H1 (cell line): ENCODE measurements at regions not wholly inside any gene's neighbourhood (a gene's known extent, or its start where the extent isn't known, plus 50 kb on each side); places are given as distances from the start of the nearest gene placed in this dataset.
A peak's percentile ranks its signal among the peaks of the same experiment; 100 is the strongest.

ENCODE experiments used
- BCL11A ChIP-seq, 2 experiments: IDR thresholded peaks; one replicate each; pipeline ENCODE4 v1.6.1; 2011; ENCODE audit warnings: low read depth in 2 of 2, low read length in 2 of 2, mild to moderate bottlenecking in 2 of 2
- CTCF ChIP-seq, 3 experiments: IDR thresholded peaks; 1 replicate in 2 of 3; 2 replicates in 1 of 3; pipeline versions ENCODE4 v1.5.1 to v1.6.1; 2011; ENCODE audit warnings: low read length in 3 of 3, mild to moderate bottlenecking in 3 of 3, inconsistent platforms in 2 of 3, low read depth in 1 of 3, moderate library complexity in 1 of 3; ENCODE audit not compliant: insufficient read depth in 1 of 3; ENCODE audit errors: control extremely low read depth in 1 of 3
- EGR1 ChIP-seq: IDR thresholded peaks from 2 replicates; pipeline ENCODE4 v1.6.1; 2011; ENCODE audit warnings: low read depth, low read length, borderline replicate concordance
- EZH2 ChIP-seq: fragments of 200-600 bp; sonication (generic); IDR thresholded peaks from 2 replicates; pipeline ENCODE4 v1.7.1; 2012; ENCODE audit warnings: low read depth, mild to moderate bottlenecking, moderate library complexity, low read length, inconsistent platforms; ENCODE audit not compliant: severe bottlenecking
- GABPA ChIP-seq: IDR thresholded peaks from 2 replicates; pipeline ENCODE4 v1.6.1; 2011; ENCODE audit warnings: mild to moderate bottlenecking, low read length, moderate library complexity, borderline replicate concordance; ENCODE audit not compliant: insufficient read depth
- POLR2A ChIP-seq, 2 experiments: IDR thresholded peaks; 1 replicate in 1 of 2; 2 replicates in 1 of 2; pipeline ENCODE4 v1.6.1; 2011; ENCODE audit warnings: low read depth in 2 of 2, low read length in 2 of 2, mild to moderate bottlenecking in 2 of 2; ENCODE audit errors: control extremely low read depth in 1 of 2
- RAD21 ChIP-seq, 2 experiments: IDR thresholded peaks in 1 of 2; conservative IDR thresholded peaks in 1 of 2; 2 replicates each; pipeline ENCODE4 v1.6.1; 2011; ENCODE audit warnings: low read depth in 2 of 2, low read length in 2 of 2, improper control_type of control experiment in 1 of 2, inconsistent platforms in 1 of 2, mild to moderate bottlenecking in 1 of 2, moderate library complexity in 1 of 2
- ZNF274 ChIP-seq: IDR thresholded peaks from 2 replicates; pipeline ENCODE4 v1.7.0; 2012; ENCODE audit warnings: low read length, borderline replicate concordance; ENCODE audit errors: extremely low read depth

DNA sequence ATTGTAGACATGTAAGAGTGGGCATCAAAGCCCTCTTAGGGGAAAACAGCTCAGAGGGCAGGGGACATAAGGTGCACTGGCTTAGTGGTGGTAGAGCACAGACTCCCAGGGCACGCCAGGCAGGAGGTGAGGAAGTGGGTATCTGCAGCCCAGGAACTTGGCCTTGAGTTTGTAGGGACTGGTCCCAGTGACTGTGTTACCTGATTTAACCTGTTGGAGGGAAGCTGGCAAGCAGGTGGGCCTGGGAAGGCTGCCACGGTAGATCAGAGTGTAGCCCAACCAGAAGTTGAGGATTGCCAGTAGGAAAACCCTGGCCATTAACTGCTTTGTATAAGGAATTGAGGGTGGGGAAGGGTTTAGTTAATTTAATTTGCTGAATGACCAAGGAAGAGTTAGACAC is 417.5 kb upstream of the C2CD4B start:
- TF ChIP-seq CTCF (IDR thresholded peaks at IDR 0.05; ENCODE audit: control extremely low read depth in 1 of 3, insufficient read depth in 1 of 3, low read depth in 1 of 3, low read length in 3 of 3) (peak in 1 of 3 experiments; percentile 18; a peak in 1 of 4 replicates), GABPA (no peak), ZNF274 (no peak), BCL11A (IDR thresholded peaks at IDR 0.05; ENCODE audit: low read depth in 2 of 2, low read length in 2 of 2) (no peak), RAD21 (IDR thresholded peaks at IDR 0.05 in 1 of 2, conservative IDR thresholded peaks at IDR 0.05 in 1 of 2; ENCODE audit: low read depth in 2 of 2, low read length in 2 of 2) (no peak; a peak in 1 of 4 replicates), EZH2 (no peak), EGR1 (no peak), POLR2A (IDR thresholded peaks at IDR 0.05; ENCODE audit: control extremely low read depth in 1 of 2, low read depth in 2 of 2, low read length in 2 of 2) (no peak)
